LoVo (cell line): ENCODE measurements at regions not wholly inside any gene's neighbourhood (a gene's known extent, or its start where the extent isn't known, plus 50 kb on each side); places are given as distances from the start of the nearest gene placed in this dataset.

Experiments used
- DNase-seq: peaks from one replicate; pipeline ENCODE4 v3.0.0-alpha.2; 2016; ENCODE audit warnings: low spot score

GRCh38 chr10:78186572-78186971 is 152.9 kb downstream of the RPS24 start:
- no peak for DNase-seq

GRCh38 chr10:78187371-78187770 is 153.7 kb downstream of the RPS24 start:
- DNase-seq, result no peak

- no peak for DNase-seq
Measured at GRCh38 chr10:78188446-78188845, 154.8 kb downstream of the RPS24 start.

GRCh38 chr10:78190051-78190825 is 156.6 kb downstream of the RPS24 start:
- no peak for DNase-seq

- DNase-seq, result no peak
Measured at GRCh38 chr10:78191301-78191700, 157.6 kb downstream of the RPS24 start.

GRCh38 chr10:78193189-78193588 is 159.5 kb downstream of the RPS24 start:
- no peak for DNase-seq

- no peak for DNase-seq
Measured at GRCh38 chr10:78194050-78194449, 160.4 kb downstream of the RPS24 start.

- no peak for DNase-seq
Measured at GRCh38 chr10:78194539-78195402, 161.1 kb downstream of the RPS24 start.

GRCh38 chr10:78196396-78196795 is 162.7 kb downstream of the RPS24 start:
- DNase-seq, result no peak

- no peak for DNase-seq
Measured at GRCh38 chr10:78196964-78197363, 163.3 kb downstream of the RPS24 start.

- no peak for DNase-seq
Measured at GRCh38 chr10:78197628-78198272, 164.1 kb downstream of the RPS24 start.

- no peak for DNase-seq
Measured at GRCh38 chr10:78199005-78199725, 165.5 kb downstream of the RPS24 start.

GRCh38 chr10:78199759-78200158 is 166.1 kb downstream of the RPS24 start:
- no peak for DNase-seq

- DNase-seq, result no peak
Measured at GRCh38 chr10:78200686-78201085, 167.0 kb downstream of the RPS24 start.

GRCh38 chr10:78202386-78202785 is 168.7 kb downstream of the RPS24 start:
- DNase-seq, result no peak

- no peak for DNase-seq
Measured at GRCh38 chr10:78203915-78204818, 170.5 kb downstream of the RPS24 start.

GRCh38 chr10:78205457-78206016 is 171.9 kb downstream of the RPS24 start:
- no peak for DNase-seq

- DNase-seq, result no peak
Measured at GRCh38 chr10:78207216-78207615, 173.6 kb downstream of the RPS24 start.

- DNase-seq, result no peak
Measured at GRCh38 chr10:78207776-78208175, 174.1 kb downstream of the RPS24 start.

- DNase-seq, result no peak
Measured at GRCh38 chr10:78209970-78210369, 176.3 kb downstream of the RPS24 start.

GRCh38 chr10:78210548-78210947 is 176.9 kb downstream of the RPS24 start:
- no peak for DNase-seq
